Inferior parietal cortex (tissue), 1 donor: ENCODE measurements at regions not wholly inside any gene's neighbourhood (a gene's known extent, or its start where the extent isn't known, plus 50 kb on each side); places are given as distances from the start of the nearest gene placed in this dataset.

Source experiments
- DNase-seq: peaks from one replicate; pipeline ENCODE4 v3.0.0-alpha.2; 2016; ENCODE audit errors: extremely low spot score

GRCh38 chr13:79084802-79085424 lies 321.1 kb downstream of the RBM26 start:
- DNase-seq, result no peak

DNA sequence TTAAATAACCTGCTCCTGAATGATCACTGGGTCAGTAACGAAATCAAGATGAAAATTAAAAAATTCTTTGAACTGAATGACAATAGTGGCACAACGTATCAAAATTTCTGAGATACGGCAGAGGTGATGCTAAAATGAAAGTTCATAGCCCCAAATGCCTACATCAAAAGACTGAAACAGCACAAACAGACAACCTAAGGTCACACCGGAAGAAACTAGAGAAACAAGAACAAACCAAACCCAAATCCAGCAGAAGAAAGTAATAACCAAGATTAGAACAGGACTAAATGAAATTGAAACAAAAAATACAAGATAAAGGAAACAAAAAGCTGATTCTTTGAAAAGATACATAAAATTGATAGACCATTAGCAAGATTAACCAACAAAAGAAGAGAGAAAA lies 324.1 kb downstream of the RBM26 start:
- DNase-seq, result no peak

- no peak for DNase-seq
Observed at GRCh38 chr13:79079351-79079839, 326.7 kb downstream of the RBM26 start.

GRCh38 chr13:79075703-79076102 lies 330.4 kb downstream of the RBM26 start:
- DNase-seq, result no peak

GRCh38 chr13:79070343-79070974 lies 335.6 kb downstream of the RBM26 start:
- no peak for DNase-seq

GRCh38 chr13:79062291-79062690 lies 343.8 kb downstream of the RBM26 start:
- no peak for DNase-seq

DNA sequence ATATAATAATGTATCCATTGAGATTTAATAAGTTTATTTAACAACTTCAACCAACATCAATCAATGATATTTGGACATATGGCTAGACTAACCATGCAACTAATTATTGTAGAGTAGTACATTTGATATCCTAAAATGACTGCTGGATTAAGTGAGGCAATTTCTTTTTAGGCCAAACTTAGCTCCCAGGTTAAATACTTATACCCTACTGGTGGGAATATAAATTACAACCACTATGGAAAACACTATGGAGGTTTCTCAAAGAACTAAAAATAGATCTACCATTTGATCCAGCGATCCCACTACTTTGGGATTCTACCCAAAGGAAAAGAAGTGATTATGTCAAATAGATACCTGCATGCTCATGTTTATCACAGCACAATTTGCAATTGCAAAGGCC lies 345.8 kb downstream of the RBM26 start:
- DNase-seq, result no peak

GRCh38 chr13:79056706-79057105 lies 349.3 kb downstream of the RBM26 start:
- no peak for DNase-seq

DNA sequence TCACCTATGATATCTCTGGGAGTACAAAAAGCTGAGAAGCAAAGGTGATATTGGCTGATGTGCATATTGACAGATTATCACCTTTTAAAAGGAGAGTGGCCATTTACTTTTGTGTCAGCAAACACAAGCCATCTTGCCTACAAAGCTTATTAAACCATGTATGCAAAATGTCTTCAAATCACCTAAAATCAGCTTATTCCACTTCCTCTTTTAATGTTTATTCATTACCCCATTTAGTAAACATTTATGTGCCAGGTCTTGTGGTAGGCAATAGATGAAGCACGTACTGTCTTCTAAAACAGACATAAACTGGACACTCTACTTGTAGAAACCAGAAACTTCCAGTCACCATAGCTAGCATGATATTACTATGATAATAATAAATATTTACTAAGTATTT lies 354.6 kb downstream of the RBM26 start:
- DNase-seq, result no peak

- no peak for DNase-seq
Observed at GRCh38 chr13:79044415-79044814, 361.6 kb downstream of the RBM26 start.

DNA sequence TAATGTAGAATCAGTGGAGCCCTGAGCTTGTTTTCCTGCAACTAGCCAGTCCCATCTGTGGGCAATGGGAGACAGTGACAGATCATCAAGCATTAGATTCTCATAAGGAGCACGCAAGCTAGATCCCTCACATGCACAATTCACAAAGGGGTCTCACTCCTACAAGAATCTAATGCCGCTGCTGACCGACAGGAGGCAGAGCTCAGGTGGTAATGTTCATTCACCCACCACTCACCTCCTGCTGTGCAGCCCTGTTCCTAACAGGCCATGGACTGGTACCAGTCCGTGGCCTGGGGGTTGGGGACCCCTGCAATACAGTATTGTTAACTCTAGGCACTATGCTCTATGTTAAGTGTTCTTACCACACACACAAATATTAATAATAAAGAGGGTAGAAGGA lies 362.8 kb downstream of the RBM26 start:
- DNase-seq, result no peak

DNA sequence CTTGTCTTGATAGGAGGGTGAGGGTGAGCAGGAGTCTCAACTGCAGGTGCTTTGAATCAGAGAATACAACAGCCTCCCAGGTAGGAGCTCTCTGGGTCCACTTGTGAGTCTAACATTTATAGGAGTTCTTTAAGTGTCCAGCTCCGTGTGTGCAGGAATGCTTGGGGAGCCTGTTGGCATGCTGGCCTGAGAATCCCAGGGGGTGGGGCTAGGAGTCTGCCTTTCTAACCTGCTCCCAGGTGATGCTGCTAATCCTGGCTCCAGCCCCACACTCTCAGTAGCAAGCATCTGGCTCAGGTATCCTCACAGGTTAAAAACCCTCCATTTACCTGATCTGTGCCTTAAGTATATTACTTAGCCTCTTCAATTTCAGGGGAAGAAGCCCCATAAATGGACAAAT lies 368.9 kb downstream of the RBM26 start:
- no peak for DNase-seq

GRCh38 chr13:79034341-79034740 lies 371.7 kb downstream of the RBM26 start:
- no peak for DNase-seq

- no peak for DNase-seq
Observed at GRCh38 chr13:79030513-79030912, 371.6 kb upstream of the OBI1 start.

- DNase-seq, result no peak
Observed at GRCh38 chr13:79018166-79018565, 359.2 kb upstream of the OBI1 start.

DNA sequence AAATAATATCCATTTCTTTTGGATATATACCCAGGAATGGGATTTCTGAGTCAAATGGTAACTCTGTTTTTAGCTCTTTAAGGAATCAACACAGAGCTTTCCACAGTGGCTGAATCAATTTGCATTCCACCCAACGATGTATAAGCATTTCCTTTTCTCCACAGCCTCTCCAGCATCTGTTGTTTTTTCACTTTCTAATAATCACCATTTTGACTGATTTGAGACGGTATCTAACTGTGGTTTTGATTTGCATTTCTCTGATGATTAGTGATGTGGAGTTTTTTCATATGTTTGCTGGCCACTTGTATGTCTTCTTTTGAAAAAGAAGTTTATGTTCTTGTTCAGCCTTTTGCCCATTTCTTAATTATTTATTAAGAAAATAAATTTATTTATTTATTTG lies 352.2 kb upstream of the OBI1 start:
- no peak for DNase-seq

GRCh38 chr13:79003989-79004898 lies 345.3 kb upstream of the OBI1 start:
- no peak for DNase-seq

DNA sequence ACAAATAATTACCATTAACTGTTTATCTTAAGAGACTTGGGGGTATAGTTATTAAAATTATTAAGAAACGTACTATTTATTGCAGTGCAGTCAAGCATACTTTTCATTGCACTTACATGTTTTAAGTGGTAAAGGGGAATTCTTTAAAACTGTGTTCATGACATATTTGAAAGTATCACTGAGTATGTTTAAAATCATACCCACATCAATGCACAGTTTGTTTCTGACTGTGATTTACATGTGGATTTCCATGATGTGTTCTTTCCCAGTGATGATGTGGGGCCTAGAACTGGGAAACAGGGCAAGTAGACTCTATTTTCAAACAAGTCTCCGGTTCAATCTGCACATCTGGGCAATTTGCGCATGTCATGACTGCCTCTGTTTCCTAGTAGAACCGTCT lies 340.5 kb upstream of the OBI1 start:
- no peak for DNase-seq

DNA sequence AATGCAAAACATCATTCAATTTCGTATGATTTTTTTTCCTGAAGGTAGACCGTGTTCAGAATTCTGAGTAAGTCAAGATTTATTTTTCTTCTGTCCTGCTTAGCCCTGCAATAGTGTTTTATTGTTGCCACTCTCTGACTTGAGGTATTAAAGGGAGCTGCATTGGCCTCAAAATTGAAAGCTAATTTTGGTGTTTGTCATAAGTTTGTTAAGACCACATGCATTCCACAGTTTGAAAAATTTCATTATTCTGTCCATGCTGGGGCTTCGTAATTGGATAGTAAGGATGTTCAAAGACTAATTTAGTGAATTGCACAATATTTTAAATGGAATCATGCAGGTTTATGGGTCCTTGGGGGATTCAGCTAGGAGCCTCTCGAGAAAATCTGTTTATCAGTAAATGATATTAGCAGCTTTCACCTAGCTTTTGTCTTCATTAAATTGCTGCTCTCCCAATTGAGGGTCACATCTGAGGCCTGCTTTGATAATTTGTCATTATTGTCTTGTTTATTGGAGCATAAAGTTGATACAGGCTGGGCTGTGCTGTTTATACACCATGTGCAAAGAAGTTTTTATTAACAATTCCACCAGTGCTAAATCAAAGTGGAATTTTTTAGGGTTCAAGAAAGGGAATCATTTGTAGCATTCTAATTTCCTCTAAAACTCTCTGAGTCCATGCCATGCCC lies 339.8 kb upstream of the OBI1 start:
- DNase-seq, result no peak

DNA sequence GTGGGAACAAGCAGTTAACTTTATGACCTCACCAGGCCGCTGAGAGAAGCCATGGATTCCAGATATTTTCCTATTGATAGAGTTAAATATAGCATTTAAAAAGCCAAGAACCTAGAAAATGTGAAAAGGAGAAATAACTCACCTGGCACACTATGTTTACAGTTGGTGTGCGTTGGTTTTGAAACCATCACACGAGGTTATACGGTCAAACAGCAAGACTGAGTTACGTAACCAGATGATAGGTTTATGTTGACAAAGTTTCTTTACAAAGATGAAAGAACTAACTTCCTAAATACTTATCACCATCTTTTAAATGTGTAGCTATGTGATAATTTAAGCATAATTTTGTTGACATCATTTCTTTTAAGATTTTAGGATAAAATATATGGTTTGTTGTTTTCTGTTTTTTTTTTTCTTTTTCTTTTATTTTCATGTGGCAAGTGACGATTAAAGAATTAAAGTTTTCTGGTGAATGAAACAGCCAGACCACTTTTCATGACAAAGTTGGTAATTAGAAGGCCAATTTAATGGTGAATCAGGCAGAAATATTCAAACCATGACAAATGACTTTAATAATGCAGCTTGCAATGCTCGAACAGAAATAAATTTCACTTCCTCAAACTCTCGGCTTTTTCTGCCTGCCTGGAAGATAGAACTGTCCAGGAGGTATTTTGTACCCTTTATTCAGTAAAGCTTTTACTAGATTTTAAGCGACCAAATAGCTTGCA lies 339.1 kb upstream of the OBI1 start:
- DNase-seq, result no peak

DNA sequence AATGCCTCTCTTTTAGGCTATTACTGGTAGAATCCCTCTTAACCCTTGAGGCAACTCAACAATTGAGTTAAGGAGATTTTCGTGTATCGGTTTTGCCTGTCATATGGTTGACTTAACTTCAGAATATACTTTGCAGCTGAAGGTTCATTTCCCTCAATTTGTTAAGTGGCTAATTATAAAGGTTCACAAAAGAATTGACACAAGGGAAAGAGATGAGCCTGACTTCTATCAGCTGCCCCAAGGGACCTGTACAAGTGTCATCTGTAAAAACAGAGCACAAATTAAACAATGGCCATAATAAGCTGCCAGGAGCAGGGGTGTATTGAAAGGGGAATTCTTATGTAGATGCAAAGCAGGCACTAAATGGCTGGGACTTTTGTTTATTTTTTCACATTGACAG lies 334.8 kb upstream of the OBI1 start:
- no peak for DNase-seq
